ENCODE measurements at regions not wholly inside any gene's neighbourhood (a gene's known extent, or its start where the extent isn't known, plus 50 kb on each side); places are given as distances from the start of the nearest gene placed in this dataset.

- no peak for TF ChIP-seq TARDBP (IDR thresholded peaks at IDR 0.05; ENCODE audit: borderline replicate concordance)
- no peak for TF ChIP-seq POLR2A (IDR thresholded peaks at IDR 0.05; ENCODE audit: low read depth, low read length)
- TF ChIP-seq FOXK2 (IDR thresholded peaks at IDR 0.05), result no peak
- no peak for TF ChIP-seq IRF5 (IDR thresholded peaks at IDR 0.05; ENCODE audit: borderline replicate concordance)
- TF ChIP-seq RFX5 (IDR thresholded peaks at IDR 0.05; ENCODE audit: low read depth, low read length), result no peak
- no peak for TF ChIP-seq CBFB (IDR thresholded peaks at IDR 0.05; ENCODE audit: low read depth)
- no peak for TF ChIP-seq CEBPB (IDR thresholded peaks at IDR 0.05; ENCODE audit: borderline replicate concordance in 1 of 2, low read depth in 2 of 2, low read length in 2 of 2)
- no peak for TF ChIP-seq USF1 (IDR thresholded peaks at IDR 0.05; ENCODE audit: borderline replicate concordance, extremely low read length, insufficient read depth, low read depth, low read length)
- TF ChIP-seq STAT1 (conservative IDR thresholded peaks at IDR 0.05), result no peak
- no peak for TF ChIP-seq TBL1XR1 (IDR thresholded peaks at IDR 0.05; ENCODE audit: low read depth, low read length)
- TF ChIP-seq ZNF24 (IDR thresholded peaks at IDR 0.05), result no peak
- TF ChIP-seq SUPT20H (IDR thresholded peaks at IDR 0.05; ENCODE audit: borderline replicate concordance, control insufficient read depth, low read depth, low read length), result no peak
- no peak for TF ChIP-seq GABPA (IDR thresholded peaks at IDR 0.05; ENCODE audit: low read depth)
- no peak for TF ChIP-seq RELA (IDR thresholded peaks at IDR 0.05; ENCODE audit: borderline replicate concordance, partially characterized antibody)
- no peak for TF ChIP-seq REST (IDR thresholded peaks at IDR 0.05; ENCODE audit: low read depth, low read length)
- no peak for TF ChIP-seq EED (IDR thresholded peaks at IDR 0.05; ENCODE audit: low read depth)
- TF ChIP-seq BCLAF1 (IDR thresholded peaks at IDR 0.05), result no peak
- POLR2A ChIA-PET, result no interaction called here
- no peak overlapping the region for H3K4me2 ChIP-seq (ENCODE audit: control insufficient read depth, insufficient read depth)
- 50% methylated on average over 1 of the region's 1 CpG for WGBS (ENCODE audit: insufficient coverage, insufficient replicate concordance, low lambda C conversion rate, missing lambda C conversion rate)
- CTCF ChIA-PET, result interaction anchor here (0.9 to 1.9 kb wide), 3 partner anchors 10 to 512 kb away, joined by 3 to 7 read pairs (median 4); no protein-coding TSS in a partner anchor
- no peaks in the 10 kb centered on the region for H4K20me1 ChIP-seq (ENCODE audit: control insufficient read depth, insufficient read depth)
- no peak overlapping the region for H2AFZ ChIP-seq (ENCODE audit: control insufficient read depth, low read depth, low read length)
- DNase-seq (ENCODE audit: low read depth, low spot score), result no peak
- ATAC-seq, result no peak
- H3K27ac ChIP-seq (ENCODE audit: control insufficient read depth, insufficient read depth), result no peak overlapping the region
- RAD21 ChIA-PET (ENCODE audit: unreplicated experiment), result interaction anchor here (0.8 kb wide), 2 partner anchors 9 to 20 kb away, joined by 3 to 4 read pairs; no protein-coding TSS in a partner anchor
- in situ Hi-C loops (cut with MboI), result loop anchor here (10.0 kb wide), 1 partner anchor 497 kb away; no protein-coding TSS in a partner anchor
- H3K9me3 ChIP-seq (replicated peaks; ENCODE audit: control insufficient read depth, insufficient read depth, low read length), result no peaks in the 10 kb centered on the region
- intact Hi-C loops (cut with micrococcal nuclease; ENCODE audit: unreplicated experiment), result loop anchor here (10.0 kb wide), 1 partner anchor 187 kb away; no protein-coding TSS in a partner anchor
- no peaks in the 10 kb centered on the region for H3K27me3 ChIP-seq (replicated peaks in 1 of 2; ENCODE audit: control insufficient read depth in 2 of 2, insufficient read depth in 2 of 2, low read length in 1 of 2)
- no peak for FAIRE-seq
- SMC1A ChIA-PET (ENCODE audit: uncharacterized antibody, unreplicated experiment), result interaction anchor here (0.7 to 1.3 kb wide), 4 partner anchors 13 to 235 kb away, joined by 3 read pairs; no protein-coding TSS in a partner anchor
- no peaks in the 10 kb centered on the region for H3K36me3 ChIP-seq (ENCODE audit: control insufficient read depth in 2 of 2, insufficient read depth in 2 of 2, low read length in 1 of 2)
- H3K4me3 ChIP-seq, result no peak overlapping the region
- H3K79me2 ChIP-seq (ENCODE audit: control insufficient read depth, insufficient read depth, low read length), result no peaks in the 10 kb centered on the region
- peaks cover under 1% of the 10 kb centered on the region; the same call in 1 of the 2 replicates for H3K4me1 ChIP-seq (ENCODE audit: control insufficient read depth, insufficient read depth, low read length)
- BruUV-seq (replicated peaks), result no TSS peak
- no peak overlapping the region for H3K9ac ChIP-seq (ENCODE audit: control insufficient read depth, insufficient read depth, low read length)
Observed at GRCh38 chrX:121301822-121302221, 254.4 kb downstream of the GLUD2 start.

Data from GM12878 (cell line).